ENCODE measurements at regions not wholly inside any gene's neighbourhood (a gene's known extent, or its start where the extent isn't known, plus 50 kb on each side); places are given as distances from the start of the nearest gene placed in this dataset.

DNA sequence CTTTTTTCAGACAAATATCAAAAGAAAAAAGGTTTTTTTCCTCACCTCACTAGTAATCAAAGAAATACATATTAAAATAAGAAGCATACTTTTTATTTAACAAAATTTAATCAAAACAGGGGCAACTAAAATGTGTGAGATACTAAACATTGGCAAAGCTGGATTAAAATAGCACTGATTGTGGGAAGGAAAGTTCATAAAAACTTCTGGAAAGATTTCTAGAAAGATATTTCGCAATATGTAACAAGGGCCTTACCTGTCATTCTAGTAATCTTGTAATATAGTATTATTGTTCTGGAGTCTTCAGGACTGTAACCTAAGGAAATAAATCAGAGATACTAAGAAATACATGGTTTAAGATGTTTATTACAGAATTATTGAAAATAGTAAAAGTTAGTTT lies 482.5 kb downstream of the SUCLA2 start:
- Histone ChIP-seq H3K36me3 (ENCODE audit: control insufficient read depth in 2 of 2, extremely low read depth in 1 of 2, insufficient read depth in 2 of 2, low read length in 2 of 2) (no peaks in the 10 kb centered on the region), H3K27ac (ENCODE audit: control insufficient read depth, insufficient read depth, low read length) (no peak overlapping the region), H3K9me1 (ENCODE audit: control insufficient read depth, extremely low read depth, insufficient read depth, low read length) (no peaks in the 10 kb centered on the region), H3K4me2 (ENCODE audit: control insufficient read depth, extremely low read depth, insufficient read depth, low read depth, low read length) (no peak overlapping the region), H3K9me3 (ENCODE audit: control insufficient read depth, low read depth, low read length) (no peaks in the 10 kb centered on the region), H3K27me3 (ENCODE audit: control insufficient read depth, extremely low read depth, insufficient read depth, low read length) (no peaks in the 10 kb centered on the region), H3K4me1 (ENCODE audit: control insufficient read depth, extremely low read depth, insufficient read depth, low read length) (no peaks in the 10 kb centered on the region), H3K4me3 (ENCODE audit: control insufficient read depth in 2 of 3, extremely low read depth in 1 of 3, insufficient read depth in 2 of 3, low read depth in 1 of 3, low read length in 3 of 3) (no peak overlapping the region), H3K79me2 (ENCODE audit: control insufficient read depth, insufficient read depth, low read length) (no peaks in the 10 kb centered on the region), H3K9ac (ENCODE audit: control insufficient read depth, extremely low read depth, insufficient read depth, low read length) (no peak overlapping the region), H2AFZ (ENCODE audit: control insufficient read depth, low read length) (no peak overlapping the region), H4K20me1 (ENCODE audit: control insufficient read depth, extremely low read depth, insufficient read depth, low read length) (no peaks in the 10 kb centered on the region)
- TF ChIP-seq, protein P1, sequence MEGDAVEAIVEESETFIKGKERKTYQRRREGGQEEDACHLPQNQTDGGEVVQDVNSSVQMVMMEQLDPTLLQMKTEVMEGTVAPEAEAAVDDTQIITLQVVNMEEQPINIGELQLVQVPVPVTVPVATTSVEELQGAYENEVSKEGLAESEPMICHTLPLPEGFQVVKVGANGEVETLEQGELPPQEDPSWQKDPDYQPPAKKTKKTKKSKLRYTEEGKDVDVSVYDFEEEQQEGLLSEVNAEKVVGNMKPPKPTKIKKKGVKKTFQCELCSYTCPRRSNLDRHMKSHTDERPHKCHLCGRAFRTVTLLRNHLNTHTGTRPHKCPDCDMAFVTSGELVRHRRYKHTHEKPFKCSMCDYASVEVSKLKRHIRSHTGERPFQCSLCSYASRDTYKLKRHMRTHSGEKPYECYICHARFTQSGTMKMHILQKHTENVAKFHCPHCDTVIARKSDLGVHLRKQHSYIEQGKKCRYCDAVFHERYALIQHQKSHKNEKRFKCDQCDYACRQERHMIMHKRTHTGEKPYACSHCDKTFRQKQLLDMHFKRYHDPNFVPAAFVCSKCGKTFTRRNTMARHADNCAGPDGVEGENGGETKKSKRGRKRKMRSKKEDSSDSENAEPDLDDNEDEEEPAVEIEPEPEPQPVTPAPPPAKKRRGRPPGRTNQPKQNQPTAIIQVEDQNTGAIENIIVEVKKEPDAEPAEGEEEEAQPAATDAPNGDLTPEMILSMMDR (optimal IDR thresholded peaks at IDR 0.05 in 1 of 3, IDR thresholded peaks at IDR 0.05 in 1 of 3, conservative IDR thresholded peaks at IDR 0.05 in 1 of 3; ENCODE audit: extremely low read depth in 1 of 3, insufficient read depth in 2 of 3, low read length in 3 of 3): no peak
- TF ChIP-seq EZH2 (IDR thresholded peaks at IDR 0.05; ENCODE audit: low read length): no peak
- DNase-seq (ENCODE audit: low read depth, low spot score) (no peak), FAIRE-seq (no peak)
- dilution Hi-C loops (cut with MboI; ENCODE audit: extremely low pct_ligation_motif_present, low sequenced_read_pairs): no loop called here

GRCh38 chr13:47511647-47512046 lies 489.4 kb downstream of the SUCLA2 start:
- no peak for TF ChIP-seq EZH2 (IDR thresholded peaks at IDR 0.05; ENCODE audit: low read length)
- TF ChIP-seq, protein P1 (optimal IDR thresholded peaks at IDR 0.05 in 1 of 3, IDR thresholded peaks at IDR 0.05 in 1 of 3, conservative IDR thresholded peaks at IDR 0.05 in 1 of 3; ENCODE audit: extremely low read depth in 1 of 3, insufficient read depth in 2 of 3, low read length in 3 of 3): no peak

More at GRCh38 chr13:47511647-47512046, 489.4 kb downstream of the SUCLA2 start:
- Histone ChIP-seq H3K9me3 (ENCODE audit: control insufficient read depth, low read depth, low read length) (no peaks in the 10 kb centered on the region), H3K27me3 (ENCODE audit: control insufficient read depth, extremely low read depth, insufficient read depth, low read length) (no peaks in the 10 kb centered on the region), H3K36me3 (ENCODE audit: control insufficient read depth in 2 of 2, extremely low read depth in 1 of 2, insufficient read depth in 2 of 2, low read length in 2 of 2) (no peaks in the 10 kb centered on the region), H3K27ac (ENCODE audit: control insufficient read depth, insufficient read depth, low read length) (no peak overlapping the region), H3K9me1 (ENCODE audit: control insufficient read depth, extremely low read depth, insufficient read depth, low read length) (no peaks in the 10 kb centered on the region), H2AFZ (ENCODE audit: control insufficient read depth, low read length) (no peak overlapping the region), H3K4me3 (ENCODE audit: control insufficient read depth in 2 of 3, extremely low read depth in 1 of 3, insufficient read depth in 2 of 3, low read depth in 1 of 3, low read length in 3 of 3) (no peak overlapping the region), H3K4me1 (ENCODE audit: control insufficient read depth, extremely low read depth, insufficient read depth, low read length) (peaks cover 6% of the 10 kb centered on the region), H3K4me2 (ENCODE audit: control insufficient read depth, extremely low read depth, insufficient read depth, low read depth, low read length) (no peak overlapping the region), H3K79me2 (ENCODE audit: control insufficient read depth, insufficient read depth, low read length) (no peaks in the 10 kb centered on the region), H4K20me1 (ENCODE audit: control insufficient read depth, extremely low read depth, insufficient read depth, low read length) (no peaks in the 10 kb centered on the region), H3K9ac (ENCODE audit: control insufficient read depth, extremely low read depth, insufficient read depth, low read length) (no peak overlapping the region)
- dilution Hi-C loops (cut with MboI; ENCODE audit: extremely low pct_ligation_motif_present, low sequenced_read_pairs): no loop called here
- FAIRE-seq: no peak
- no peak for DNase-seq (ENCODE audit: low read depth, low spot score)
